SU-DHL-6 (cell line): ENCODE measurements at regions not wholly inside any gene's neighbourhood (a gene's known extent, or its start where the extent isn't known, plus 50 kb on each side); places are given as distances from the start of the nearest gene placed in this dataset.

Source experiments
- EZH2phosphoT487 ChIP-seq: fragments of 200-600 bp; sonication (generic), shearing (Covaris generic); conservative IDR thresholded peaks from 2 replicates; pipeline ENCODE4 v1.6.1; 2018; ENCODE audit warnings: mild to moderate bottlenecking, antibody characterized with exemption, low read length, moderate library complexity, mixed read lengths
- TF ChIP-seq, protein P1 (sequence below): fragments of 200-600 bp; sonication (generic); IDR thresholded peaks from one replicate; pipeline ENCODE4 v1.5.1; 2017; ENCODE audit warnings: antibody characterized with exemption, mild to moderate bottlenecking, low read length, moderate library complexity; ENCODE audit not compliant: insufficient read depth, poor library complexity, severe bottlenecking

DNA sequence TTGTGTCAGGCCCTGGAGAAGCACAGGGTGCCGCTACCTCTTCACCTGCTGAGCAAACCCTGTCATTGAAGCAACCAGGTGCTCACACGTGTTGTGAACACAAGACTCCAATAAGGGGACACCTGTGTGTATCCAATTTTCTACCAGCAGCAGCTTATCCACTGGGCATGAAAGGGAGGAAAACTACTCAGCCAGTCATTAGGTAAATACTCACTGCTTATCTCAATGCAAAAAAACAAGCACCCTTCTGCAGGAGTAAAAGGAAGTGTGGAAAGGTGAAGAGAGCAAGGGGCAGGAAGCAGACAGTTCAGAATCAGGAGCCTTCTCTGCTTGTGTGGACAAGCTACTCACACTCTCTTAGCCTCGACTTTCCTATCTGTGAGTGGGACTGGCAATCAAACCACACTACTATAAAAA, 148.9 kb downstream of the ETS2 start:
- TF ChIP-seq, protein P1, sequence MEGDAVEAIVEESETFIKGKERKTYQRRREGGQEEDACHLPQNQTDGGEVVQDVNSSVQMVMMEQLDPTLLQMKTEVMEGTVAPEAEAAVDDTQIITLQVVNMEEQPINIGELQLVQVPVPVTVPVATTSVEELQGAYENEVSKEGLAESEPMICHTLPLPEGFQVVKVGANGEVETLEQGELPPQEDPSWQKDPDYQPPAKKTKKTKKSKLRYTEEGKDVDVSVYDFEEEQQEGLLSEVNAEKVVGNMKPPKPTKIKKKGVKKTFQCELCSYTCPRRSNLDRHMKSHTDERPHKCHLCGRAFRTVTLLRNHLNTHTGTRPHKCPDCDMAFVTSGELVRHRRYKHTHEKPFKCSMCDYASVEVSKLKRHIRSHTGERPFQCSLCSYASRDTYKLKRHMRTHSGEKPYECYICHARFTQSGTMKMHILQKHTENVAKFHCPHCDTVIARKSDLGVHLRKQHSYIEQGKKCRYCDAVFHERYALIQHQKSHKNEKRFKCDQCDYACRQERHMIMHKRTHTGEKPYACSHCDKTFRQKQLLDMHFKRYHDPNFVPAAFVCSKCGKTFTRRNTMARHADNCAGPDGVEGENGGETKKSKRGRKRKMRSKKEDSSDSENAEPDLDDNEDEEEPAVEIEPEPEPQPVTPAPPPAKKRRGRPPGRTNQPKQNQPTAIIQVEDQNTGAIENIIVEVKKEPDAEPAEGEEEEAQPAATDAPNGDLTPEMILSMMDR = no peak
- no peak for TF ChIP-seq EZH2phosphoT487
